ENCODE measurements at regions not wholly inside any gene's neighbourhood (a gene's known extent, or its start where the extent isn't known, plus 50 kb on each side); places are given as distances from the start of the nearest gene placed in this dataset.

GRCh38 chr3:106821801-106822200, 555.4 kb upstream of the CCDC54 start:
- TF ChIP-seq POLR2A (IDR thresholded peaks at IDR 0.05; ENCODE audit: low read depth, low read length) (no peak), POLR2AphosphoS5 (IDR thresholded peaks at IDR 0.05; ENCODE audit: low read depth, low read length) (no peak), TAF1 (IDR thresholded peaks at IDR 0.05; ENCODE audit: borderline replicate concordance, low read depth, low read length) (no peak)

Measured in GM12892 (cell line).